MM.1S (cell line): ENCODE measurements at regions not wholly inside any gene's neighbourhood (a gene's known extent, or its start where the extent isn't known, plus 50 kb on each side); places are given as distances from the start of the nearest gene placed in this dataset.
"Not testable (repeated sequence)": the region's sequence is repeated elsewhere in the genome, so short reads cannot be mapped to it uniquely, and the experiment has no call there.

ENCODE experiments used
- CTCF ChIP-seq: fragments of 300-600 bp; sonication (generic); IDR thresholded peaks from 2 replicates; pipeline ENCODE4 v1.5.1; 2016; ENCODE audit warnings: antibody characterized with exemption, low read length, mixed read lengths
- EZH2 ChIP-seq: fragments of 300-600 bp; sonication (generic); optimal IDR thresholded peaks from 2 replicates; pipeline ENCODE3; 2017; ENCODE audit warnings: low read depth, mild to moderate bottlenecking, antibody characterized with exemption, low read length, mixed read lengths

- TF ChIP-seq CTCF, EZH2: not testable (repeated sequence)
Measured at GRCh38 chr18:14698006-14698405, 50.0 kb upstream of the ANKRD30B start.
